Mononuclear cell (primary cell): ENCODE measurements at regions not wholly inside any gene's neighbourhood (a gene's known extent, or its start where the extent isn't known, plus 50 kb on each side); places are given as distances from the start of the nearest gene placed in this dataset.
"Not testable (repeated sequence)": the region's sequence is repeated elsewhere in the genome, so short reads cannot be mapped to it uniquely, and the experiment has no call there.

Source experiments
- H3K27me3 ChIP-seq: 2 replicates; pipeline ENCODE4 v1.6.0; 2011; ENCODE audit warnings: low read length, control low read depth; ENCODE audit not compliant: insufficient read depth
- H3K4me1 ChIP-seq: 2 replicates; pipeline ENCODE4 v1.5.1; 2011; ENCODE audit warnings: mild to moderate bottlenecking, low read length, control low read depth; ENCODE audit not compliant: insufficient read depth
- H3K4me3 ChIP-seq: 2 replicates; pipeline ENCODE4 v1.5.1; 2011; ENCODE audit warnings: mild to moderate bottlenecking, low read length, moderate library complexity
- H3K9me3 ChIP-seq: 2 replicates; pipeline ENCODE4 v1.5.1; 2011; ENCODE audit warnings: low read depth, mild to moderate bottlenecking, control low read depth, low read length

DNA sequence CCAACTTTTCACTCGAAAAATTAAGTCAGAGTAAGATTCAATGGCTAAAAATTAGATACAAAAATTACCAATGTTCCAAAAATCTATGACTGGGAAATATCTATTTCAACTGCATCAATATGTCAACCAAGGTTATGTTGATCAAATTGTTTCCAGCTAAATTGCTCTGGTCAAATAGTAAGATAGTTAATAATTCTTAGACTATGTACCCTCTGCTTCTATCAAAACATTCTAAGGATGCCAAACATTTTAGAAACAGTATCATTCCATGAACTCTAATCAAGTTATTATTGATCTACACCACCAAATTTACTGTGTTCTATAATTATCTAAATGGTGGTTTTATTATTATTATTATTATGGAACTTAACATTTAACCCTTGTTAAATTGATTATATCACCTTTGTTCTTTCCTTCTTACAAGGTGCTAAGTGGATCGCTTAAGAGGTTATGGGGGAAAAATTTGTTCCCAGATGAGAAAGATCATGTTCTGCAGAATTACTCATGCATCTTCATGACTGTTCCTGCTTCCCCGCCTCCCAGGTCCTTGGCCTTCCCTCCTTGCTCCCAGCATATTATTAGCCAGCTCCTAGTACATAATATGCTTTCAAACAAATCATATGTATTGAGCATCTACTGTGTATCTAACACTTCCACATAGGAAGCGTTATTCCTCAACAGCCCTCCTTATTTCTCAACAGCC, 240.5 kb upstream of the KRR1 start:
- Histone ChIP-seq H3K27me3 (no peaks in the 10 kb centered on the region), H3K4me3 (no peak overlapping the region), H3K9me3 (no peaks in the 10 kb centered on the region), H3K4me1 (no peaks in the 10 kb centered on the region)

DNA sequence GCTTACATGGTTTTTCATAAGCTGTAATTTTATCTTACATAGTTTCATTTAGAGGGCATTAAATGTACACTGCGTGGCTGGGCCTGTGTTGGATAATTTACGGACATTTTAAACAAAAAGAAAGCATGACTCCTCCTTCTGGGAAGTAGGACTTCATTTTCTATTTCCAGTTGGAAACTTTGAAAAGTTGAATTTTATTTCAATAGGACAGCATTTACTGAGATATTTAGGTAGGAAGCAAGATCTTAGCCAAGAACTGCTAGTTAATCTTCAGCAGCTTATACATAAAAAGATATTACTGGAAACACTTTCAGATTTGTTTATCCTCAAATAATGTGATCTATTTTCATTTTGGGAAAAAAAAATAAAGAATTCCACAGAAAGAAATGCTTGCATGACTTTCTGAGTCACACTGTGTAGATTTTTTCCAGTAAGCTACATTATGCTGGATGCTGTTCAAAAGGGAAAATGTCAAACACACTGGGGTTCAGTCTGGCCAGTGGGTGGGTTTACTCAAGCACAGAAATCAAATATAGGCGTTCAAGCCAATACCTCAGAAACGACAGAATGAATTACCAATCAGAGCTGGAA, 239.4 kb upstream of the KRR1 start:
- H3K27me3 ChIP-seq: no peaks in the 10 kb centered on the region
- no peaks in the 10 kb centered on the region for H3K9me3 ChIP-seq
- H3K4me3 ChIP-seq: no peak overlapping the region
- no peaks in the 10 kb centered on the region for H3K4me1 ChIP-seq

DNA sequence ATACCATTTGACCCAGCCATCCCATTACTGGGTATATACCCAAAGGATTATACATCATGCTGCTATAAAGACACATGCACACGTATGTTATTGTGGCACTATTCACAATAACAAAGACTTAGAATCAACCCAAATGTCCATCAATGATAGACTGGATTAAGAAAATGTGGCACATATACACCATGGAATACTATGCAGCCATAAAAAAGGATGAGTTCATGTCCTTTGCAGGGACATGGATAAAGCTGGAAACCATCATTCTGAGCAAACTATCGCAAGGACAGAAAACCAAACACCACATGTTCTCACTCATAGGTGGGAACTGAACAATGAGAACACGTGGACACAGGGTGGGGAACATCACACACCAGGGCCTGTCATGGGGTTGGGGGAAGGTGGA, 237.6 kb upstream of the KRR1 start:
- H3K9me3 ChIP-seq, H3K4me1 ChIP-seq, H3K27me3 ChIP-seq, H3K4me3 ChIP-seq: not testable (repeated sequence)

DNA sequence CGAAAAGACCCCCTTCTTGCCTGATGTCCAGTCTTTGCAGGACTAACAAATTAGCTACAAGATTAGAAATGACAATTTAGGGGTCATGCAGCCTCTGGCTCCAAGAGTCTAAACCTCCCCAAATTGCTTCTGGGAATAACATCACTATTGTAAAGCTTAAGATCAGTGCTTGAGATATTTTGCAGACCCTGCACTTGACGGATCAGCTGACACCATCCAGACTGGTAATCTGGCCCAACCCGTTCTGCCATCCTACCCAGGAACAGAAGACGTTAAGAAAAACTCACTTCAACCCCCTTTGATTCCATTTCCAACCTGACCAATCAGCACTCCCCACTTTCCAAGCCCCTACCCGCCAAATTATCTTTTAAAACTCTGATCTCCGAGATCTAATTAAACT, 236.7 kb upstream of the KRR1 start:
- H3K27me3 ChIP-seq: no peaks in the 10 kb centered on the region
- no peaks in the 10 kb centered on the region for H3K4me1 ChIP-seq
- H3K9me3 ChIP-seq: no peaks in the 10 kb centered on the region
- H3K4me3 ChIP-seq: no peak overlapping the region

DNA sequence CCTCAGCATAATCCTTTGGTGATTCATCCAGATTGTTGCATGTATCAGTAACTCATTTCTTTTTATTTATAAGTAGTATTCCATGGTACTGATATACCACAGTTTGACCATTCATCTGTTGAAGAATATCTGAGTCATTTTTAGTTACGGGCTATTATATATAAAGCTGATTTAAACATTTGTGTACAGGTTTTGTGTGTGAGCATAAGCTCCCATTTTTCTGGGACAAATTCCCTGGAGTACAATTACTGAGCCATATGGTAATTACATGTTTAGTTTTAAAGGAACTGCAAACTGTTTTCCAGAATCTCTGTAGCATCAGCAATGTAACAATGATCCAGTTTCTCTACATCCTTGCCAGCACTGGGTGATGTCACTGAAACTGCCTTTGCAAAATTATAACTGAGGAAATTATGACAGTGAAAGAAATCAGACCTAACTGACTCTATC, 236.2 kb upstream of the KRR1 start:
- no peak overlapping the region for H3K4me3 ChIP-seq
- no peaks in the 10 kb centered on the region for H3K4me1 ChIP-seq
- H3K9me3 ChIP-seq: no peaks in the 10 kb centered on the region

DNA sequence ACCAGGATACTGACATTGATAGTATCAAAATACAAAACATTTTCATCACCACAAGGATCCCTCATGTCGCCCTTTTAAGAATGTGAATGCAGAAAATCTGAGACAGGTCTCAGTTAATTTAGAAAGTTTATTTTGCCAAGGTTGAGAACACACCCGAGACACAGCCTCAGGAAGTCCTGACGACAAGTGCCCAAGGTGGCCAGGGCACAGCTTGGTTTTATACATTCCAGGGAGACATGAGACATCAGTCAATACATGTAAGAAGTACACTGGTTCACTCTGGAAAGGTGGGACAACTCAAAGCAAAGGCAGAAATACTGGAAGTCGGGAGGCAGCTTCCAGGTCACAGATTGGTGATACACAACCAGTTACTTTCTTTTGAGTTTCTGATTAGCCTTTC, 235.2 kb upstream of the KRR1 start:
- no peaks in the 10 kb centered on the region for H3K9me3 ChIP-seq
- H3K4me3 ChIP-seq: no peak overlapping the region
- H3K27me3 ChIP-seq: no peaks in the 10 kb centered on the region
- H3K4me1 ChIP-seq: no peaks in the 10 kb centered on the region

More for the DNA sequence above, 236.2 kb upstream of the KRR1 start:
- H3K27me3 ChIP-seq: no peaks in the 10 kb centered on the region

DNA sequence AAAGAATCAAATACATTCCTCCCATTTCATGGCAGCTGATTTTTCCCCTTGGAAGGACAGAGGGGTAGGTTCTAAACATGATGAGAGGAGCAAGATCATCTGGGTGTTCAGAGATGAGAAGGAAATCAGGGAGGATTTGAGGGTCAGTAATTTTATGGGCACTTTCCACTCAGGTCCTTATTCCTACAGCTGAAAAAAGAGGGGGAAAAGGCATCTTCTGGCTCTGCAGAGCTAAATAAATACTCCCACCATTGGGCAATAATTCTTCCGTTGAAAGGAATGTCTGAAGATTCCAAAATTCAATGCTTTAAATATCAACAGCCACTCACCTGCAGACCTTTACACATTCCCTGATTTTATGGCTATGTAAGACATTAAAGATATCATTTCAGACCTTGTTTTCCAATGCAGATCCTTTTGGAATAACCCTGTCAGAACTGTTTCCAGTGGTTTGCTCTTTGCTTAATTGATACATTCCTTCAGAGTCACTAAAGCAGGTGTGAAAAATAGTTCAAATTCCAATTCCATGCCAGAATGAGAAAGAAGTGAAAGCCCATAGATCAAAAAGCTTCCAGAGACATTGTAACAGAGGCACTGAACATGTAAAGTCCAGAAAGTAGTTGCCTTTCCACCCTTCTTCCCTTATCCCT, 233.3 kb upstream of the KRR1 start:
- H3K9me3 ChIP-seq: no peaks in the 10 kb centered on the region
- no peak overlapping the region for H3K4me3 ChIP-seq
- H3K27me3 ChIP-seq: no peaks in the 10 kb centered on the region
- H3K4me1 ChIP-seq: no peaks in the 10 kb centered on the region

DNA sequence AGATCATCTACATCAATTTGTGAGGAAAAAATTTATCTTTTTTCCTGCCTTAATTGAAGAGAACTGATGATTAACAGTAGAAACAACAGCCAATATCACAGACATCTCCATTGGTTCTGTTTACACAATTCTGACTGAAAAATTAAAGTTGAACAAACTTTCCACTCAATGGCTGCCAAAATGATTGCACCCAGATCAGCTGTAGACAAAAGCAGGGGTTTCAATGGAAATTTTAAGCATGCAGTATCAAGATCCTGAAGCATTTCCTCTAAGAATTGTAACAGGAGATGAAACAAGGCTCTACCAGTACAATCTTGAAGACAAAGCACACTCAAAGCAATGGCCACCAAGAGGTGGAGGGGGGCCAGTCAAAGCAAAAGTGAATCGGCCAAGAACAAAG, 231.6 kb upstream of the KRR1 start:
- H3K9me3 ChIP-seq: no peaks in the 10 kb centered on the region

DNA sequence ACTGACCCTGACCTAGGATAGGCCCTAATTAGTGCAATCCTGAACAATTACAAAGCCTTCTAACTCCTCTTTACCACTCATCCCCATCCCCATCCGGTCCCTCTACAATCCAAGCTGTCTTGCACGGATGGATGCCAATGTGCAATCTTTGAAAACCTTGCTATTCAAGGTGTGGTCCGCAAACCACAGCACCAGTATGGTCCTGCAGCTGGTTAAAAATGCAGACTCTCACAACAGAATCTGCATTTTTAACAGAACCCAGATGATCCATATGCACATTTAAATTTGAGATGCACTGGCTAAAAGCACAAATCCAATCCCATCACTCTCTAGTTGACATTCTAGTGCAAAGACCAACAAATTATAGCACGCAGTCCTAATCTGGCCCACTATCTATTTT, 230.6 kb upstream of the KRR1 start:
- H3K4me3 ChIP-seq: no peak overlapping the region
- H3K9me3 ChIP-seq: no peaks in the 10 kb centered on the region
- H3K4me1 ChIP-seq: no peaks in the 10 kb centered on the region
- no peaks in the 10 kb centered on the region for H3K27me3 ChIP-seq

More for the DNA sequence above, 231.6 kb upstream of the KRR1 start:
- Histone ChIP-seq H3K4me3 (no peak overlapping the region), H3K4me1 (no peaks in the 10 kb centered on the region), H3K27me3 (no peaks in the 10 kb centered on the region)

DNA sequence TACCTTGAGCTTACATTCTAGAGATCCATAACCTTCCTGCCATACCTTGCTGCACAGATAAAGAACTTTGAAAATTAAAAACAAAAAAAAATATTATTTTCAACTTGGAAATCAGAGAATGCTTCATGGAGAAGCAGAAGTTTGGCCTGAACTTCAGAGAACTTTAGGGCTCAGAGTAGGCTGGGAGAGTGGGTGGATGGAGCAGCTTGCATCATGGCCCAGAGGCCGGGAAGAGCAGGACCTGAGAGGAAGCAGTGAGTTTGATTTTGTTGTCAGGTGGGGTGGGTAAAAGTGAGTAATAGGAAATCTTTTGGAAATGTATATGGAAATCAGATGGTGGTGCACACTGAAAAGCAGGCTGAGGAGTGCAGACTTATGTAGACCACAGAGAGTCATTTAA, 228.5 kb upstream of the KRR1 start:
- Histone ChIP-seq H3K9me3 (no peaks in the 10 kb centered on the region), H3K4me3 (no peak overlapping the region), H3K4me1 (no peaks in the 10 kb centered on the region), H3K27me3 (no peaks in the 10 kb centered on the region)

DNA sequence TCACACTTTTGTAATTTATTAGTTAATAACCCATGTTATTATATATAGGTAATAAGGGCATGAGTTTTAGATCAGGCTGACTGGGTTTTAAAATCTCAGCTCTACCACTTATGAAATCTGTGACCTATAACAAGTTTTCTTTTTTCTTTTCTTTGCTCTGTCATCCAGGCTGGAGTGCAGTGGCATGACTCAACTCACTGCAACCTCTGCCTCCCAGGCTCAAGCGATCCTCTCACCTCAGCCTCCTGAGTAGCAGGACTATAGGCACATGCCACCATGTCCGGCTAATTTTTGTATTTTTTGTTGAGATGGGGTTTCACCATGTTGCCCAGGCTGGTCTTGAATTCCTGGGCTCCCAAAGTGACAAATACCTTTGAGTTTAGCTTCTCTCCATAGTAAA, 227.7 kb upstream of the KRR1 start:
- not testable (repeated sequence) for H3K27me3 ChIP-seq, H3K4me3 ChIP-seq, H3K4me1 ChIP-seq, H3K9me3 ChIP-seq

DNA sequence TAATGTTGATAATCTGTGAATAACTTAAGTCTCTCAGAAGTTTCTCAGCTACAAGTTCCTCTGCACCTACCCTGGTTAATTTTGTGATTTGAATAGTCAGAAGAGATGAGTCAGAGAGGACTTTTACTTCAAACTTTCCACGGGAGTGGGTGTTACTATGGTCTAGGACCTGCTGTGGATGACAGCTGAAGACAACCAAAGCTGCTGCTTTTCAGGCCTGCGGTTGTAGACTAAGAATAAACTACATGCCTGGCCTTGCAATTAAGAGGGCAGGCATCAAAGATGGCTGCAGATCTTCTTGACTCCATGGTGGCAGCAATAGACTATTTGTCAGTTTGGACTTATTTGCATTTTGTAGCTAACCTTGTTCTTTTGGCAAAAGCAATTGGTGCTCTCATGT, 227.1 kb upstream of the KRR1 start:
- no peaks in the 10 kb centered on the region for H3K4me1 ChIP-seq
- no peak overlapping the region for H3K4me3 ChIP-seq
- no peaks in the 10 kb centered on the region for H3K27me3 ChIP-seq
- no peaks in the 10 kb centered on the region for H3K9me3 ChIP-seq

DNA sequence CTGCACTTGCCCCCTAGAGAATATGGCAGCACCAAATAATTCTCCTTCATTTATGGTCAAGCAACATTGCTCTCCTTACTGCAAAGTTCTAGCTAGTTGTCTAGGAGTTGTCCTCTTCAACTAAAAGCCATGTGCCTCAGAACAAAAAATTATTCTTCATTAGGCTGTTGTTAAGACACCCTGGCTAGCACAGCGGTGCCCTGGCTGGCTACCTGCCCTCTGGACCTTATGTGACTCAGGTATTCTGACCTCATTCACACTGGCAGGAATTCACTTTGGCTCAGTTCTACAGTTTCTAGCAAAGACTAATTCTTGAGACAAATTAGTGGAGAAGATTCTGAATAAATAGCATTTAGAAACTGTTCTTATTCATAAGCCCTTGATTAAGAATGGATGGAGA, 224.4 kb upstream of the KRR1 start:
- Histone ChIP-seq H3K4me3 (no peak overlapping the region), H3K27me3 (no peaks in the 10 kb centered on the region), H3K4me1 (no peaks in the 10 kb centered on the region), H3K9me3 (no peaks in the 10 kb centered on the region)

DNA sequence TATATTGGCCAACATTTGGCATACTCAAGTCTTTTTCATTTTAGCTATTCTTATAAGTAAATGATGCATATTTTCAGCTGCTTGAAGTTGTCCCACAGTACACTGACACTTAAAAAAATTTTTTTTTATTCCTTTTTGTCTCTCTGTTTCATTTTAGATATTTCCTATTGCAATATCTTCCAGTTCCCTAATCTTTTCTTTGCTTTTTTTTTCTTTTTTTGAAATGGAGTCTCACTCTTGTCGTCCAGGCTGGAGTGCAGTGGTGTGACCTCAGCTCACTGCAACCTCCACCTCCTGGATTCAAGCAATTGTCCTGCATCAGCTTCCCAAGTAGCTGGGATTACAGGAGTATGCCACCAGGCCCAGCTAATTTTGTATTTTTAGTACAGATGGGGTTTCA, 217.4 kb upstream of the KRR1 start:
- H3K9me3 ChIP-seq: no peaks in the 10 kb centered on the region
- H3K4me3 ChIP-seq: no peak overlapping the region
- H3K27me3 ChIP-seq: no peaks in the 10 kb centered on the region

DNA sequence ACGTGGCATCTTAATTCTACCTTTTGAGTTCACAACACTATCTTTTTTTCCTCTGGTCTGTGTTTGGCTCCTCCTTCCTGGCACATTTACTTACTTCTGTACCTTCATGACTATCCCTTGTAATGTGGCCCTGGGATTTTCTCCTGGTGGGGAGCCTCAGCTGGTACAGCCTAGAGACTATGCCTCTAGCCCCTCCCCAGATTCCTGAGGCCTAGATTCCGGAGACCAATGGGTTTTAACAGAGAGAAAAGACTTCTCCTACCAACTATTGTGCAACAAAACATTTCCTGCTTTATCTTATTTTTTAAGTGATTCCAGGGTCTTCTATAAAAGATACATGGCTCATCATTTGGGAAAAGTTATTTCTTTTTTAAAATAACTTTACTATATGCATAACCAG, 216.2 kb upstream of the KRR1 start:
- no peak overlapping the region for H3K4me3 ChIP-seq
- H3K9me3 ChIP-seq: no peaks in the 10 kb centered on the region
- H3K4me1 ChIP-seq: peaks cover 7% of the 10 kb centered on the region
- H3K27me3 ChIP-seq: no peaks in the 10 kb centered on the region

More for the DNA sequence above, 217.4 kb upstream of the KRR1 start:
- H3K4me1 ChIP-seq: no peaks in the 10 kb centered on the region
